Cardiac muscle cell (in vitro differentiated cells and primary cell): ENCODE measurements at regions not wholly inside any gene's neighbourhood (a gene's known extent, or its start where the extent isn't known, plus 50 kb on each side); places are given as distances from the start of the nearest gene placed in this dataset.
"Not testable (repeated sequence)": the region's sequence is repeated elsewhere in the genome, so short reads cannot be mapped to it uniquely, and the experiment has no call there.

Experiments used
- DNase-seq, 2 donors: peaks; one replicate each; pipeline versions ENCODE4 v3.0.0 to v3.0.0-alpha.2; 2010 to 2017; ENCODE audit warnings: low read depth in 1 of 2, low spot score in 1 of 2
- H3K27ac ChIP-seq: fragments of 200-600 bp; sonication (generic); 2 replicates; pipeline ENCODE4 v1.5.1; 2016
- H3K27me3 ChIP-seq: fragments of 200-600 bp; sonication (generic); 2 replicates; pipeline ENCODE4 v1.6.0; 2016; ENCODE audit warnings: control low read depth
- H3K36me3 ChIP-seq: fragments of 200-600 bp; sonication (generic); 2 replicates; pipeline ENCODE4 v1.5.1; 2016; ENCODE audit warnings: control low read depth
- H3K4me1 ChIP-seq: fragments of 200-600 bp; sonication (generic); 2 replicates; pipeline ENCODE4 v1.8.1; 2017; ENCODE audit warnings: low read depth, mild to moderate bottlenecking, mixed run types
- H3K4me3 ChIP-seq: fragments of 200-600 bp; sonication (generic); 2 replicates; pipeline ENCODE4 v1.5.1; 2016; ENCODE audit warnings: mild to moderate bottlenecking
- H3K9me3 ChIP-seq: fragments of 200-600 bp; sonication (generic); 2 replicates; pipeline ENCODE4 v1.5.1; 2017; ENCODE audit warnings: low read depth, mild to moderate bottlenecking, control low read depth
- CTCF ChIP-seq: IDR thresholded peaks from 2 replicates; pipeline ENCODE4 v1.5.1; 2012; ENCODE audit warnings: low read depth, mild to moderate bottlenecking, low read length

- Histone ChIP-seq H3K9me3 (no peaks in the 10 kb centered on the region), H3K4me1 (no peaks in the 10 kb centered on the region), H3K27ac (no peak overlapping the region), H3K27me3 (no peaks in the 10 kb centered on the region), H3K36me3 (no peaks in the 10 kb centered on the region), H3K4me3 (no peak overlapping the region)
- no peak for DNase-seq
- no peak for TF ChIP-seq CTCF
Observed at GRCh38 chr13:40370661-40371060, 295.8 kb downstream of the FOXO1 start.

GRCh38 chr13:40371531-40372125 lies 294.8 kb downstream of the FOXO1 start:
- H3K27me3 ChIP-seq: no peaks in the 10 kb centered on the region
- no peaks in the 10 kb centered on the region for H3K4me1 ChIP-seq
- no peak overlapping the region for H3K27ac ChIP-seq
- H3K4me3 ChIP-seq: no peak overlapping the region
- H3K36me3 ChIP-seq: no peaks in the 10 kb centered on the region
- TF ChIP-seq CTCF: no peak
- no peak for DNase-seq
- H3K9me3 ChIP-seq: no peaks in the 10 kb centered on the region

GRCh38 chr13:40373608-40374007 lies 292.8 kb downstream of the FOXO1 start:
- not testable (repeated sequence) for DNase-seq, H3K36me3 ChIP-seq, H3K27me3 ChIP-seq, H3K4me3 ChIP-seq, H3K9me3 ChIP-seq, H3K4me1 ChIP-seq, H3K27ac ChIP-seq

- Histone ChIP-seq H3K4me3 (no peak overlapping the region), H3K36me3 (no peaks in the 10 kb centered on the region), H3K9me3 (no peaks in the 10 kb centered on the region), H3K27me3 (no peaks in the 10 kb centered on the region), H3K4me1 (no peaks in the 10 kb centered on the region), H3K27ac (no peak overlapping the region)
- no peak for TF ChIP-seq CTCF
- peak in 1 of 2 donors; percentile 27 for DNase-seq
Observed at GRCh38 chr13:40375489-40376171, 290.8 kb downstream of the FOXO1 start.

GRCh38 chr13:40376296-40376849 lies 290.1 kb downstream of the FOXO1 start:
- Histone ChIP-seq H3K27ac (no peak overlapping the region), H3K36me3 (no peaks in the 10 kb centered on the region)
- no peak for DNase-seq

More at GRCh38 chr13:40376296-40376849, 290.1 kb downstream of the FOXO1 start:
- Histone ChIP-seq H3K27me3 (no peaks in the 10 kb centered on the region), H3K4me1 (no peaks in the 10 kb centered on the region), H3K9me3 (no peaks in the 10 kb centered on the region), H3K4me3 (no peak overlapping the region)
- no peak for TF ChIP-seq CTCF
